ENCODE measurements at regions not wholly inside any gene's neighbourhood (a gene's known extent, or its start where the extent isn't known, plus 50 kb on each side); places are given as distances from the start of the nearest gene placed in this dataset.

DNA sequence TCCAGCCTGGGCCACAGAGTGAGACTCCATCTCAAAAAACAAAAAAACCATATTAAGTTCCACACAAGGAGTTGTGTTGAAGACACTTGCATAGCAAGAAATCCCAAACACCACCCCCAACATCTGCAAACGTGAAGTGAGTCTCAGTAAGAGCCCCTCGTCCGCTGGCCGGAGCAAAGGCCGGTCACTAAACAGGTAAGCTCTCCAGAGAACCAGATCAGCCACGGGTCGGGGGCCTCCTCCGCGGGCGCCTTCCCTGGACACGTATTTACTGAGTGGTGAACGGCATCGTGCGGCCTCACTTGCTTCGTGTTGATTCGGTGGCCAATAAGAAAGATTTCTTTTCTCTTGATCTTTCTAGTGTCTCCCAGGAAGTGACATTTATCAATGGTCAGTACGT is 93.6 kb downstream of the MRPL36 start:
- DNase-seq (ENCODE audit: low read depth in 3 of 3), result no peak

- no peak for DNase-seq (ENCODE audit: low read depth in 3 of 3)
Observed at GRCh38 chr5:1704676-1705075, 95.0 kb downstream of the MRPL36 start.

- DNase-seq (ENCODE audit: low read depth in 3 of 3), result no peak
Observed at GRCh38 chr5:1704266-1704665, 95.4 kb downstream of the MRPL36 start.

- DNase-seq (ENCODE audit: low read depth in 3 of 3), result no peak
Observed at GRCh38 chr5:1703352-1704050, 96.1 kb downstream of the MRPL36 start.

- no peak for DNase-seq (ENCODE audit: low read depth in 3 of 3)
Observed at GRCh38 chr5:1702318-1702717, 97.3 kb downstream of the MRPL36 start.

DNA sequence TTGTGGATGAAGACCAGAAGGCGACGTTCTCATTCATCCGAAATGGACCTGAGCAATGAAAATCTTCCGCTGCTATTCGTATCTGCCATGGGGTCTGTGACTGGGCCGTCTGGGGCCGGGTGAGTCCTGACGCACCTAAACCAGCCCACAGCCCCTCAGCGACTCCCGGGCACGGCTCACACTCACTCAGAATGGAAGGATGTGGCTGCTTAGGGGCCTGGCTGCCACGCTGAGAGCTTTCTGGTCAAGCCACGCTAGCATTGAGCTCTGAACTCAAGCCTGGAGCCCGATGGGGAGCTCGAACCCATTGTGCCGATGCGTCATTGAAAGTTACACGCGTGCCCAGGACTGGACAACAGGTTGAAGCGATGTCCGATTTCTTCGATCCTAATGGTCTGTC is 97.8 kb downstream of the MRPL36 start:
- DNase-seq (ENCODE audit: low read depth in 3 of 3), result no peak

DNA sequence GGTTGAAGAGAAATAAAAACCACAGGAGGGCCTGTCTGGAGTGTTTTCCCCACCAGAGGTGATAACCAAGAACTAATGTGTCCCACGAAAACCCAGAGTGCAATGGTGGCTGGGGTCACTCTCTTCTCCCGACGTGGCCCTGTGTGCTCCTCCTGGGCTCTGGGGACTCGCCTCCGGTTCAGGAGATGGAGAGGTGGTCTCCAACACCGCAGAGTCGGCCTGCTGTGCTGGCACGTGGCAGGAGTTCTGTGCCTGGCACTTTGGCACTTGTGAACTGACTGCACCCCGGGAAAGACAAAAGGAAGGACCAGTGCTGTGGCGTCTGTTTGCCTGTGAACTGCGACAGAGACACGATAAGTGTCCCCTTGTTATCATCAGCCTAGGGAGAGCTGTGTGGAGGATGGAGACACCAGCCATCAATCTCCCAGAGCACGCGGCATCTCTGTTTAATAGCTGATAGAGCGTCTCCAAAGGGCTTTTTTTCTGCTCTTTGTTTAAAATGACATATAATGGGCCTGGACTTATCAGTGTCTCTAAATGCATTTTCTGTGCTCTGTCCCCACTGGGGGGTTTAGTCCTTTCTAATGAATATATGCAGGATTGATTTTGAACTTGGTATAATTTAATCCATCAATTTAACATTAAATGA is 98.3 kb downstream of the MRPL36 start:
- no peak for DNase-seq (ENCODE audit: low read depth in 3 of 3)

- DNase-seq (ENCODE audit: low read depth in 3 of 3), result no peak
Observed at GRCh38 chr5:1699394-1699793, 100.2 kb downstream of the MRPL36 start.

GRCh38 chr5:1698589-1699316 is 100.9 kb downstream of the MRPL36 start:
- DNase-seq (ENCODE audit: low read depth in 3 of 3), result no peak

DNA sequence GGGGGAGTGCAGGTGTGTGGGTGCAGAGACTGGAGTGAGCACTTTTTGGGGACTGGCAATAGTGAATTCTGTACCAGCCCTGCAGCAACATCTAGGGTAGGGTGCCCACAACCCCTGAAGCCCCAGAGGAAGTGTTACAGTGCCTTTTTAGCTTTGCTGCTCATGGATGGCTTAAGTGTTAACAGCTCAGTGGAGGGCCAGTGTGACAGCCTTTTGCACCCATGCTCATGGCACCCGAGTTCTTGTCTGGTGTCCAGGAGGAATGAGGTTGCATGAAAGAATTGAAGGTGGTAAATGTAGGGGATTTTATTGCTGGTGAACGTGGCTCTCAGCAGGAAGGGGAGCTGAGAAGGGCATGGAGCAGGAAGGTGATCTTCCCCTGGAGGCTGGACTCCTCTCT is 107.3 kb downstream of the MRPL36 start:
- DNase-seq (ENCODE audit: low read depth in 3 of 3), result no peak

- DNase-seq (ENCODE audit: low read depth in 3 of 3), result no peak
Observed at GRCh38 chr5:1687301-1687970, 112.2 kb downstream of the MRPL36 start.

- DNase-seq (ENCODE audit: low read depth in 3 of 3), result no peak
Observed at GRCh38 chr5:1686016-1686802, 113.4 kb downstream of the MRPL36 start.

- no peak for DNase-seq (ENCODE audit: low read depth in 3 of 3)
Observed at GRCh38 chr5:1685066-1685465, 114.6 kb downstream of the MRPL36 start.

DNA sequence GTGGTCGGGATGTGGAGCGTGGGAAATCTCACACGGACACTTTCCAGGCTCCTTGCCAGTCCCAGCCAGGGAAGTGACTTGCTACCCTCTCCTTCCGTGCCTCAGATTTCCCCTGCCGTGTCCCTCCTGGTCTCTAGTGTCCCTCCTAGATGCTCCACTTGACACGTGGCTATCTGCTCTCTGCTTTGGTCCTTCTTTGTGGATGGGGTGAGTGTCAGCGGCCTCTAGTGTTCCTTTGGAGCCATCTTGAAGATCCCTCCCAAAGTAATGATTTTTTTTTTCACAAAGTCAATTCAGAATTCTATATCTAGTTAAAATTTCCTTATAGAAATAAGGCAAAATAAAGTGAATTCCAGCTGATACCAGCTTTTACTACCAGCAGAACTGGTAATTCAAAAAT is 117.7 kb downstream of the MRPL36 start:
- DNase-seq (ENCODE audit: low read depth in 3 of 3), result no peak

DNA sequence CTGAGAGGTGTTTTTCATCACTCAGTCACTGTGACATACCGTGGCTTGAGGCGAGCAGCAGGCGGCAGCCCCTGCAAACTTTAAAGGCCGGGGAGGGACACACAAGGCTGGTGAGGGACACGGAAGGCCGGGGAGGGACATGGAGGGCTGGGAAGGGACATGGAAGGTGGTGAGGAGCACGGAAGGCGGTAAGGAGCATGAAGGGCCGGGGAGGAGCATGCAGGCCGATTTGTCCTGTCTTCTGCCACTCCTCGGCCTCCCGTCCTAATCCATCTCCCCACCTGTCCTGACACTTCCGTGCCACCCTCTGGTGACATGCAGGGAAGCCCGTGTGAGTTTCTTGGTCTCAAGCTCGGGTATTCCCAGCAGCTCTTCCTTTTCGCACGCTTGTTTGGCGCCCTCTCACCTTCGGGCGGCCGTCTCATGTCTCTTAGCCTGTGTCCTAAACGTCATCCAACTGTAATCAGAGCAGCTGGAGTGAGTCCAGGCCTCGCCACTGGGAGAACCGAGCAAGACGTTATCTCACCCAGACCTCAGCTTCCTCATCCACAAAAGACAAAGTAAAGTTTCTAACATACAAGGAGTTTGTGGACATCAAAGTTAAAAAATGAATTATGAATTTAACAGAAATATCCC is 126.5 kb downstream of the MRPL36 start:
- no peak for DNase-seq (ENCODE audit: low read depth in 3 of 3)

- DNase-seq (ENCODE audit: low read depth in 3 of 3), result no peak
Observed at GRCh38 chr5:1672396-1672795, 127.2 kb downstream of the MRPL36 start.

- DNase-seq (ENCODE audit: low read depth in 3 of 3), result no peak
Observed at GRCh38 chr5:1671351-1671750, 128.3 kb downstream of the MRPL36 start.

GRCh38 chr5:1670351-1670750 is 129.3 kb downstream of the MRPL36 start:
- no peak for DNase-seq (ENCODE audit: low read depth in 3 of 3)

DNA sequence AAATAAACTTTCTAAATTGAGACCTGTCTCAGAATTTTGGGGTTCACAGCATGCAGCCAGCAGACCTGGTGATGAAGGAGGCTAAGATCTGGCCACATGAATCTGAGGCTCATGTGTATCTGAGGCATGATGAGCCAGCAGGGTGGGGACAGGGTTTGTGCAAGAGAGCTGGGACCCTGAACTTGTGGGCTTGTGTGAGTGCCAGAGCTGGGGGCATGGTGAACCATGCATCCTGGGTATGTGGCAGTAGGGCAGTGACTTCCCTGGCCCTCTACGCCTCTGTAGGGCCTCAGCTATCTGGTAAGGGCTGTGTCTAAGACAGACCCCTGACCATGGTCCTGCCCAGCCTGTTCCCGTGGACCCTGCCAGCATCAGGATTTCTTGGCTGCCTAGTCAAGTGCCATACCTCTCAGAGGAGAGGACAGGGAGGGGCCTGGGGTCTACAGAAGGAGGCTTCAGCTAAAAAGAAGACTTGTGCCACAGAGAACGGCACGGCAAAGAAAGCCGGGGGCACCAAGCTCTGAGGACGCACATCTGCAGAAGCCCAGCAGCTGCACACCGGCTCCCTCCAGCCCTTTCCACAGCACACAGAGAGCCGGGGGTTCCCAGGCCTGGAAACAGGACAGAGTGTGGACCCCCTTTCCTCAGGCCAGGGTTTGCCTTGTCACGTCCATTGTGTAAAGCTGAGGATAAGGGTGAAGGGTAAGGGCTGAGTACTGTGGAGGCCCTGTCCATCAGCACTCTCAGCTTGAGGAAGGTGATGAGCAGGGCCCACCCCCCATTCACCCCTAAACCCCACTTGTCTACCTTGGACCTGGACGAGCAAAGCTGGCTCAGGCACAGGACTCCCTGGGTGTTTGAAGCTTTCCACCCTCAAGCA is 130.1 kb downstream of the MRPL36 start:
- DNase-seq (ENCODE audit: low read depth in 3 of 3), result no peak

DNA sequence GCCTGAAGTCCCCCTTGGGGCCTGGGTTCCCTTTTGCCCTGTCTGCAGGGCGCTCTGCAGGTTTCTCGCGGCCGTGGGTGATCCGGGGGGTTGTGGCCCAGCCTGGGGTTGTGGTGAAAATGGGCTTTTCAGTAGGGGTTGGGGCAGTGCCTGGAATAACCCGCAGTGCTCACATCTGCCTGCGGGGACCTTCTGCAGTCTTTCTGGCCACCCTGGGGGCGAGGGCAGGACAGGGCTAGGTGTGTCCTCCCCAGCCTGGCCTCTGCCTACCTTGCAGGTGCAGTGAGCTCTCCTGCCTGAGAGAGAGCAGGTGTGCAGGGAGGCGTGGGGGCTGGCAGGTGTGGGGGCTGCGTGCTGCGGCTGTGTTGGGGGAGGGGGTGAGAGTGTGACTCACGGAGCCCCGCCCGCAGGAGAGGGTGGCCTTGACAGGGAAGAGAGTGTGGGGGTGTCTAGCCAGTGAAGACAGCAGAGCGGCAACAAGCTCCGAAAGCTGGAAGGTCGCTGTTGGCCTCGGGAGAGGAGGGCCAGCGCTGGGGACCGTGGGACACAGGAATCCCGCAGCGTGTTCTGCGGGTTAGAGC is 131.4 kb downstream of the MRPL36 start:
- DNase-seq (ENCODE audit: low read depth in 3 of 3), result no peak

Data from stimulated activated CD4-positive, alpha-beta T cell treated with anti-CD3 and anti-CD28 coated beads, TNF-alpha, amount 100 ng/mL, for 48 hours (primary cell).